ENCODE measurements at regions not wholly inside any gene's neighbourhood (a gene's known extent, or its start where the extent isn't known, plus 50 kb on each side); places are given as distances from the start of the nearest gene placed in this dataset.

GRCh38 chr7:47690902-47691558 lies 109.1 kb upstream of the TNS3 start:
- Histone ChIP-seq H3K36me3 (no peaks in the 10 kb centered on the region), H3K4me1 (peaks cover 0 to 48% (median 18%) of the 10 kb centered on the region in 4 donors), H3K9me3 (no peaks in the 10 kb centered on the region), H3K4me3 (no peak overlapping the region), H3K27me3 (no peaks in the 10 kb centered on the region), H3K27ac (peak overlapping the region; percentile 77 to 83)
- DNase-seq = no peak
- no peak for TF ChIP-seq CTCF (IDR thresholded peaks at IDR 0.05)
- intact Hi-C loops (cut with DNase I; ENCODE audit: low total_unique reads) = no loop called here

- Histone ChIP-seq H3K27me3 (no peaks in the 10 kb centered on the region), H3K9me3 (no peaks in the 10 kb centered on the region), H3K36me3 (no peaks in the 10 kb centered on the region), H3K4me1 (peaks cover 0 to 48% (median 18%) of the 10 kb centered on the region in 4 donors), H3K27ac (peak overlapping the region; percentile 77 to 83), H3K4me3 (no peak overlapping the region)
- intact Hi-C loops (cut with DNase I; ENCODE audit: low total_unique reads) = no loop called here
- no peak for TF ChIP-seq CTCF (IDR thresholded peaks at IDR 0.05)
- DNase-seq = no peak
These were observed 107.6 kb upstream of the TNS3 start for GRCh38 chr7:47689558-47689957.

GRCh38 chr7:47688311-47689100 lies 106.6 kb upstream of the TNS3 start:
- H3K27me3 ChIP-seq = no peaks in the 10 kb centered on the region
- no peaks in the 10 kb centered on the region for H3K9me3 ChIP-seq
- DNase-seq = no peak
- no peak for TF ChIP-seq CTCF (IDR thresholded peaks at IDR 0.05)
- intact Hi-C loops (cut with DNase I; ENCODE audit: low total_unique reads) = no loop called here
- H3K27ac ChIP-seq = peak overlapping the region in 1 of 2 donors; percentile 25
- H3K4me1 ChIP-seq = peaks cover 0 to 43% (median 18%) of the 10 kb centered on the region in 4 donors
- no peaks in the 10 kb centered on the region for H3K36me3 ChIP-seq
- no peak overlapping the region for H3K4me3 ChIP-seq

- no peak for TF ChIP-seq CTCF (IDR thresholded peaks at IDR 0.05)
- no peak overlapping the region for H3K4me3 ChIP-seq
- intact Hi-C loops (cut with DNase I; ENCODE audit: low total_unique reads) = no loop called here
- H3K27me3 ChIP-seq = no peaks in the 10 kb centered on the region
- DNase-seq = no peak
- peaks cover 0 to 18% (median 5%) of the 10 kb centered on the region in 4 donors for H3K4me1 ChIP-seq
- H3K9me3 ChIP-seq = no peaks in the 10 kb centered on the region
- no peaks in the 10 kb centered on the region for H3K36me3 ChIP-seq
- H3K27ac ChIP-seq = no peak overlapping the region
These were observed 103.9 kb upstream of the TNS3 start for GRCh38 chr7:47685712-47686376.

- intact Hi-C loops (cut with DNase I; ENCODE audit: low total_unique reads) = no loop called here
- H3K27me3 ChIP-seq = no peaks in the 10 kb centered on the region
- H3K27ac ChIP-seq = no peak overlapping the region
- no peaks in the 10 kb centered on the region for H3K9me3 ChIP-seq
- peaks cover 0 to 11% (median 0%) of the 10 kb centered on the region in 4 donors for H3K4me1 ChIP-seq
- no peak overlapping the region for H3K4me3 ChIP-seq
- DNase-seq = no peak
- no peak for TF ChIP-seq CTCF (IDR thresholded peaks at IDR 0.05)
- H3K36me3 ChIP-seq = no peaks in the 10 kb centered on the region
These were observed 103.2 kb upstream of the TNS3 start for GRCh38 chr7:47685151-47685550.
